GM13977 (cell line): ENCODE measurements at regions not wholly inside any gene's neighbourhood (a gene's known extent, or its start where the extent isn't known, plus 50 kb on each side); places are given as distances from the start of the nearest gene placed in this dataset.

Experiments used
- DNase-seq: peaks from one replicate; pipeline ENCODE4 v3.0.0; 2012; ENCODE audit warnings: low spot score
- CTCF ChIP-seq: IDR thresholded peaks from 2 replicates; pipeline ENCODE4 v1.5.1; 2012; ENCODE audit warnings: mild to moderate bottlenecking, control low read depth; ENCODE audit not compliant: insufficient read depth; ENCODE audit errors: extremely low read depth, missing control alignments
- in situ Hi-C: fragments of 300-500 bp; cut with MboI; formaldehyde crosslinking; loops from one replicate; pipeline ENCODE4 v1.12.0; 2022; ENCODE audit warnings: low sequenced_read_pairs, low pct_unique_long_range_greater_than_20kb, mixed read lengths, inconsistent platforms; ENCODE audit not compliant: unreplicated experiment

GRCh38 chr1:239536165-239536849 is 149.9 kb downstream of the CHRM3 start:
- in situ Hi-C loops: no loop called here

GRCh38 chr1:239537795-239538194 is 151.4 kb downstream of the CHRM3 start:
- DNase-seq: no peak
- TF ChIP-seq CTCF: no peak
- in situ Hi-C loops: no loop called here

More at GRCh38 chr1:239536165-239536849, 149.9 kb downstream of the CHRM3 start:
- DNase-seq: no peak
- TF ChIP-seq CTCF: no peak

- no peak for DNase-seq
- in situ Hi-C loops: no loop called here
- no peak for TF ChIP-seq CTCF
Observed at GRCh38 chr1:239538239-239538988, 152.0 kb downstream of the CHRM3 start.

GRCh38 chr1:239539051-239539450 is 152.7 kb downstream of the CHRM3 start:
- in situ Hi-C loops: no loop called here
- DNase-seq: no peak
- no peak for TF ChIP-seq CTCF

GRCh38 chr1:239539812-239540211 is 153.4 kb downstream of the CHRM3 start:
- in situ Hi-C loops: no loop called here
- DNase-seq: no peak
- no peak for TF ChIP-seq CTCF

GRCh38 chr1:239543873-239544272 is 157.5 kb downstream of the CHRM3 start:
- no peak for TF ChIP-seq CTCF
- no peak for DNase-seq
- in situ Hi-C loops: no loop called here
